ENCODE measurements at regions not wholly inside any gene's neighbourhood (a gene's known extent, or its start where the extent isn't known, plus 50 kb on each side); places are given as distances from the start of the nearest gene placed in this dataset.

DNA sequence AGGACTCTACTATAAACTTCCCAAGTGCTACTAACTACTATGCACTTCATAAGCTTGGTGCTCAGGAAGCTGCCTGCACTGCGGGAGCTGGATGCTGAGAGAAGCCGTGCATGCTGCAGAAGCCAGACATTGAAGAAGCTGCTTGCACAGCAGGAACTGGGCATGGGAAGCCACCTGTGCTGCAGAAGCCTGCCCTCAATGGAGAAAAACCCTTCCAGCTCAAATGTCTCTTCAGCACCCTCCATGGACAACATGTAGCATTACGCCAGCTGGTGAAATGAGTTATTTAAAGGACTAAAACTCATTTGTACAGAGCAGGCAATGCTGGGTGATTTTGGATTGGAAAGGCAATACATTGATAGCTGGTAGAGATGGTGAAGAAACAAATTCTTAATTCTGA is 247.2 kb downstream of the KIF4B start:
- TF ChIP-seq TAF1 (IDR thresholded peaks at IDR 0.05; ENCODE audit: borderline replicate concordance, insufficient read depth, low read length) = no peak
- no peak for TF ChIP-seq FOXP2 (optimal IDR thresholded peaks at IDR 0.05; ENCODE audit: borderline replicate concordance, extremely low read depth, extremely low read length, insufficient read depth)
- no peak for TF ChIP-seq SIN3A (IDR thresholded peaks at IDR 0.05; ENCODE audit: borderline replicate concordance, insufficient read depth, low read length)
- no peak for TF ChIP-seq POLR2AphosphoS5 (IDR thresholded peaks at IDR 0.05; ENCODE audit: low read depth, low read length)
- TF ChIP-seq, protein P1, sequence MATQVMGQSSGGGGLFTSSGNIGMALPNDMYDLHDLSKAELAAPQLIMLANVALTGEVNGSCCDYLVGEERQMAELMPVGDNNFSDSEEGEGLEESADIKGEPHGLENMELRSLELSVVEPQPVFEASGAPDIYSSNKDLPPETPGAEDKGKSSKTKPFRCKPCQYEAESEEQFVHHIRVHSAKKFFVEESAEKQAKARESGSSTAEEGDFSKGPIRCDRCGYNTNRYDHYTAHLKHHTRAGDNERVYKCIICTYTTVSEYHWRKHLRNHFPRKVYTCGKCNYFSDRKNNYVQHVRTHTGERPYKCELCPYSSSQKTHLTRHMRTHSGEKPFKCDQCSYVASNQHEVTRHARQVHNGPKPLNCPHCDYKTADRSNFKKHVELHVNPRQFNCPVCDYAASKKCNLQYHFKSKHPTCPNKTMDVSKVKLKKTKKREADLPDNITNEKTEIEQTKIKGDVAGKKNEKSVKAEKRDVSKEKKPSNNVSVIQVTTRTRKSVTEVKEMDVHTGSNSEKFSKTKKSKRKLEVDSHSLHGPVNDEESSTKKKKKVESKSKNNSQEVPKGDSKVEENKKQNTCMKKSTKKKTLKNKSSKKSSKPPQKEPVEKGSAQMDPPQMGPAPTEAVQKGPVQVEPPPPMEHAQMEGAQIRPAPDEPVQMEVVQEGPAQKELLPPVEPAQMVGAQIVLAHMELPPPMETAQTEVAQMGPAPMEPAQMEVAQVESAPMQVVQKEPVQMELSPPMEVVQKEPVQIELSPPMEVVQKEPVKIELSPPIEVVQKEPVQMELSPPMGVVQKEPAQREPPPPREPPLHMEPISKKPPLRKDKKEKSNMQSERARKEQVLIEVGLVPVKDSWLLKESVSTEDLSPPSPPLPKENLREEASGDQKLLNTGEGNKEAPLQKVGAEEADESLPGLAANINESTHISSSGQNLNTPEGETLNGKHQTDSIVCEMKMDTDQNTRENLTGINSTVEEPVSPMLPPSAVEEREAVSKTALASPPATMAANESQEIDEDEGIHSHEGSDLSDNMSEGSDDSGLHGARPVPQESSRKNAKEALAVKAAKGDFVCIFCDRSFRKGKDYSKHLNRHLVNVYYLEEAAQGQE (IDR thresholded peaks at IDR 0.05; ENCODE audit: insufficient read depth in 1 of 2, low read depth in 2 of 2, low read length in 2 of 2) = no peak

DNA sequence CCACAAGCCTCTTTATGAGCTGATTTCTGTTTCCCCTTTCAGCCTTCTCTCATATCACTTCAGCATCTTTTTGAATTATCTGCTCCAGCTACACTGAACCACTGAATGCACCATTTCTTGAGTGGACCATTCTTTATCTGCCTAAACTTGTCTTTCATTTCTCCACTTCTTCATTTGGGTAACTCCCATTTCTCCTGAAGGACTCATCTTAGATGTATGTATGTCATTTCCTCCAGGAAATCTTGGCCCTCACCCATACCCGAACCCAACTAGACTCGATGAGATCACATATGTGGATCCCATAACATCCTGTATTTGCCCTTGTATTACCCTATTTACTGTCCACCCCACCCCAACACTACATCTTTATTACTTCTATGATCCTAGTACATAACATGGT is 249.8 kb downstream of the KIF4B start:
- TF ChIP-seq SIN3A (IDR thresholded peaks at IDR 0.05; ENCODE audit: borderline replicate concordance, insufficient read depth, low read length) = no peak
- no peak for TF ChIP-seq FOXP2 (optimal IDR thresholded peaks at IDR 0.05; ENCODE audit: borderline replicate concordance, extremely low read depth, extremely low read length, insufficient read depth)
- no peak for TF ChIP-seq TAF1 (IDR thresholded peaks at IDR 0.05; ENCODE audit: borderline replicate concordance, insufficient read depth, low read length)
- TF ChIP-seq, protein P1 (IDR thresholded peaks at IDR 0.05; ENCODE audit: insufficient read depth in 1 of 2, low read depth in 2 of 2, low read length in 2 of 2) = no peak
- TF ChIP-seq POLR2AphosphoS5 (IDR thresholded peaks at IDR 0.05; ENCODE audit: low read depth, low read length) = no peak

DNA sequence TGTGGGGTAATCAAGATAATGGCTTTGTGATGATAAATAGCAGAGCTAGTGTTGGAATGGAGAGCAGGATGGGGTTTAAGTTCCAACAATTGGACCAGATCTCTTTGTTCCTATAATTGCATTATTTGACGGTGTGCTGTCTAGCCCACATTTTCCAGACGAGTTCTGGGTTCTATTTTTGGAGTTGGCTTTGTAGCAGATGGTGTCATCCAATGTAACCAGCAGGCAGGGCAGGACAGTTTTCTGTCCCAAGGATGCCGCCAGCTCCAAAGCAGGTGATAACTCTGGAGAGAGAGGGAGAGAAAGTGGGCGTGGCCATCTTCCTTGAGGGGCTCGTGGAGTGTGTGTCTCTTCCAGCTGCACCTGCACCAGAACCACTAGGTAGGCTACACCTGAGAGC is 251.3 kb downstream of the KIF4B start:
- TF ChIP-seq TAF1 (IDR thresholded peaks at IDR 0.05; ENCODE audit: borderline replicate concordance, insufficient read depth, low read length) = no peak
- TF ChIP-seq FOXP2 (optimal IDR thresholded peaks at IDR 0.05; ENCODE audit: borderline replicate concordance, extremely low read depth, extremely low read length, insufficient read depth) = no peak
- TF ChIP-seq SIN3A (IDR thresholded peaks at IDR 0.05; ENCODE audit: borderline replicate concordance, insufficient read depth, low read length) = no peak
- no peak for TF ChIP-seq POLR2AphosphoS5 (IDR thresholded peaks at IDR 0.05; ENCODE audit: low read depth, low read length)
- TF ChIP-seq, protein P1 (IDR thresholded peaks at IDR 0.05; ENCODE audit: insufficient read depth in 1 of 2, low read depth in 2 of 2, low read length in 2 of 2) = no peak

DNA sequence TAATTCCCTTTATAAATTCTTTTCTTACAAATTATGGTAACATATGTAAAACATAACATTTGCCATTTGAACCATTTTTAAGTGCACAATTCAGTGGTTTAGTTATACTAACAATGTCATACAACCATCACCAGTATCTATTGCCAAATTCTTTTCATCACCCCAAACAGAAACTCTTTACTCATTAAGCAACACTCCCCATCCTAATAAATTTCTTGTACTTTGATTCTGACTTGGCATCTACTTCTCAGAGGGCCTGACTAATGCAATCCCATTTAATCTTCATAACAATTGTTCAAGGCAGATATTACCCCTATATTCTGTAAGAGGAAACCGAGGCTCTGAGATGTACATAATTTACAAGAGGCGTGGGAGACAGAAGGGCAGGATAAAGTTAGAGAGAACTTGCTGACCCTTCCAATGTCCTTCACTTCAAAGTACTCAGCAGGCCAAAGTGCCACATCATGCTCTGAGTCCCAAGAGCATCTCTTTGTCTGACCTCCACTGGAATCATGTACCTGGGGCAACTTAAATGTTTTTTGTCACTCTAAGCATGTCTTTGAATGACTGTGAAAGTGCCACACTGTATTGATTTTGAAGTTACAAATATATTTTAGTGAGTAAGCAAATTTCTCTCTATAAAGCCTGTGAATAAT is 255.3 kb downstream of the KIF4B start:
- no peak for TF ChIP-seq SIN3A (IDR thresholded peaks at IDR 0.05; ENCODE audit: borderline replicate concordance, insufficient read depth, low read length)
- TF ChIP-seq TAF1 (IDR thresholded peaks at IDR 0.05; ENCODE audit: borderline replicate concordance, insufficient read depth, low read length) = no peak
- TF ChIP-seq, protein P1 (IDR thresholded peaks at IDR 0.05; ENCODE audit: insufficient read depth in 1 of 2, low read depth in 2 of 2, low read length in 2 of 2) = no peak
- no peak for TF ChIP-seq FOXP2 (optimal IDR thresholded peaks at IDR 0.05; ENCODE audit: borderline replicate concordance, extremely low read depth, extremely low read length, insufficient read depth)
- no peak for TF ChIP-seq POLR2AphosphoS5 (IDR thresholded peaks at IDR 0.05; ENCODE audit: low read depth, low read length)
